ENCODE measurements at regions not wholly inside any gene's neighbourhood (a gene's known extent, or its start where the extent isn't known, plus 50 kb on each side); places are given as distances from the start of the nearest gene placed in this dataset.
"Not testable (repeated sequence)": the region's sequence is repeated elsewhere in the genome, so short reads cannot be mapped to it uniquely, and the experiment has no call there.

GRCh38 chr5:75839547-75839946 lies 122.3 kb upstream of the POC5 start:
- DNase-seq = no peak

GRCh38 chr5:75837258-75837841 lies 120.1 kb upstream of the POC5 start:
- no peak for DNase-seq

- DNase-seq = no peak
These were observed 114.3 kb upstream of the POC5 start for GRCh38 chr5:75831561-75831960.

GRCh38 chr5:75828029-75828428 lies 110.8 kb upstream of the POC5 start:
- DNase-seq = no peak

- DNase-seq = no peak
These were observed 107.1 kb upstream of the POC5 start for GRCh38 chr5:75824323-75824722.

- no peak for DNase-seq
These were observed 106.6 kb upstream of the POC5 start for GRCh38 chr5:75823811-75824210.

- DNase-seq = no peak
These were observed 101.4 kb upstream of the POC5 start for GRCh38 chr5:75818661-75819060.

- DNase-seq = not testable (repeated sequence)
These were observed 82.5 kb upstream of the POC5 start for GRCh38 chr5:75799695-75800094.

GRCh38 chr5:75769338-75769737 lies 52.1 kb upstream of the POC5 start:
- DNase-seq = not testable (repeated sequence)

Data from cerebellar nuclear complex (tissue), 1 donor.